ENCODE measurements at regions not wholly inside any gene's neighbourhood (a gene's known extent, or its start where the extent isn't known, plus 50 kb on each side); places are given as distances from the start of the nearest gene placed in this dataset.

- no peak for DNase-seq
Observed at GRCh38 chr10:2703953-2704352, 363.4 kb upstream of the PFKP start.

GRCh38 chr10:2701802-2702201, 365.5 kb upstream of the PFKP start:
- no peak for DNase-seq

- DNase-seq, result no peak
Observed at GRCh38 chr10:2700626-2701305, 366.6 kb upstream of the PFKP start.

GRCh38 chr10:2688958-2689357, 378.4 kb upstream of the PFKP start:
- DNase-seq, result no peak

- DNase-seq, result no peak
Observed at GRCh38 chr10:2686691-2687090, 380.7 kb upstream of the PFKP start.

GRCh38 chr10:2682491-2682890, 384.9 kb upstream of the PFKP start:
- DNase-seq, result no peak

- DNase-seq, result no peak
Observed at GRCh38 chr10:2681891-2682290, 385.5 kb upstream of the PFKP start.

GRCh38 chr10:2680821-2681220, 386.5 kb upstream of the PFKP start:
- DNase-seq, result no peak

- no peak for DNase-seq
Observed at GRCh38 chr10:2679646-2680045, 387.7 kb upstream of the PFKP start.

- DNase-seq, result no peak
Observed at GRCh38 chr10:2676455-2676854, 390.9 kb upstream of the PFKP start.

GRCh38 chr10:2674451-2674850, 392.9 kb upstream of the PFKP start:
- no peak for DNase-seq

GRCh38 chr10:2670864-2671263, 396.5 kb upstream of the PFKP start:
- DNase-seq, result no peak

GRCh38 chr10:2665772-2666171, 401.6 kb upstream of the PFKP start:
- DNase-seq, result no peak

GRCh38 chr10:2660276-2660675, 407.1 kb upstream of the PFKP start:
- no peak for DNase-seq

GRCh38 chr10:2659660-2660209, 407.6 kb upstream of the PFKP start:
- DNase-seq, result no peak

- no peak for DNase-seq
Observed at GRCh38 chr10:2658780-2659179, 408.6 kb upstream of the PFKP start.

GRCh38 chr10:2650328-2650727, 417.0 kb upstream of the PFKP start:
- DNase-seq, result no peak

- DNase-seq, result no peak
Observed at GRCh38 chr10:2641028-2641427, 426.3 kb upstream of the PFKP start.

GRCh38 chr10:2633630-2634029, 433.7 kb upstream of the PFKP start:
- no peak for DNase-seq

GRCh38 chr10:2631557-2632205, 435.7 kb upstream of the PFKP start:
- DNase-seq, result no peak

GRCh38 chr10:2628705-2629104, 438.6 kb upstream of the PFKP start:
- no peak for DNase-seq

GRCh38 chr10:2627969-2628368, 439.4 kb upstream of the PFKP start:
- no peak for DNase-seq

GRCh38 chr10:2625094-2625493, 442.3 kb upstream of the PFKP start:
- DNase-seq, result no peak

GRCh38 chr10:2623675-2624274, 443.6 kb upstream of the PFKP start:
- DNase-seq, result no peak
